Caki2 (cell line): ENCODE measurements at regions not wholly inside any gene's neighbourhood (a gene's known extent, or its start where the extent isn't known, plus 50 kb on each side); places are given as distances from the start of the nearest gene placed in this dataset.

Experiments used
- DNase-seq: peaks from one replicate; pipeline ENCODE4 v3.0.0-alpha.2; 2015; ENCODE audit warnings: low read depth
- in situ Hi-C: cut with HindIII; loops from 2 replicates; pipeline ENCODE4 v1.10.0; 2016; ENCODE audit warnings: low sequenced_read_pairs, low pct_unique_long_range_greater_than_20kb, mixed read lengths

- DNase-seq: no peak
- in situ Hi-C loops: no loop called here
These were observed 52.0 kb upstream of the GRAMD1B start for GRCh38 chr11:123378096-123378495.

- in situ Hi-C loops: no loop called here
- DNase-seq: no peak
These were observed 52.7 kb upstream of the GRAMD1B start for GRCh38 chr11:123377355-123377754.

DNA sequence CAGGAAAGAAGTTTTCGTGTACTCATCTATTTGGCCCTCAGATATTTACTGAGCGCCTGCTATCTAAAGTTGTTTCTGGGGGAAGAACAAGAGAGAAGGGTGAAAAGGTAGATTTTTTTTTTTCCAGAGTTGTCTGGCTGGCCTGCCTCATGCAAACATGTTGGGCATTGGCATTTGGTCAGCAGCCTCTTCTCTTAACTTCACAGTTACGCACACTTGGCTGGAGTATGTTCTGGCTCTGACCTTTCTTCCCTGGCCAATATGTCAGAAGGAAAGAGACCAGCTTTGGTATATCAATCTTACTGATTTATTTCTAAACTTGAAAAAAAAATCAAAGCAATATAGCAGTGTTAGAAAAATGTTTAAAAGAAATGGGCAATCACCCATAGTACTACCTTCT lies 54.2 kb upstream of the GRAMD1B start:
- no peak for DNase-seq
- in situ Hi-C loops: no loop called here

DNA sequence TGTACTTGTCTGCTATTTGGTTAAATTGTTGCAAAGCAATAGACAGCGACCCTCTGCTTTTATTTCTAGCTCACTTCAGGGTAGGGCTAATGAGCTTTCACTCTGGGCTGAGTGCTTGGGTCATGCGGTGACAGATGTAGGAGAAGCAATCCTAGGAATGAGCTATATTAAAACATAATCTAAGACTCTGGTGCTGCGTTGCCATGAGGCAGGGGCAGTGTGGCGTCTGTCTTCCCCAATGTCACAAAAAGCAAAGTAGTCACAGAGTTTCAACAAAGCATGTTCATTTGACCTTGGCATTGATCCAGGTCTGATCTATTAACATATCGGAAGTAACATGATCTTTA lies 55.5 kb upstream of the GRAMD1B start:
- in situ Hi-C loops: no loop called here
- DNase-seq: no peak

GRCh38 chr11:123373754-123374621 lies 56.1 kb upstream of the GRAMD1B start:
- no peak for DNase-seq
- in situ Hi-C loops: no loop called here

GRCh38 chr11:123371506-123372297 lies 58.4 kb upstream of the GRAMD1B start:
- DNase-seq: no peak
- in situ Hi-C loops: no loop called here

DNA sequence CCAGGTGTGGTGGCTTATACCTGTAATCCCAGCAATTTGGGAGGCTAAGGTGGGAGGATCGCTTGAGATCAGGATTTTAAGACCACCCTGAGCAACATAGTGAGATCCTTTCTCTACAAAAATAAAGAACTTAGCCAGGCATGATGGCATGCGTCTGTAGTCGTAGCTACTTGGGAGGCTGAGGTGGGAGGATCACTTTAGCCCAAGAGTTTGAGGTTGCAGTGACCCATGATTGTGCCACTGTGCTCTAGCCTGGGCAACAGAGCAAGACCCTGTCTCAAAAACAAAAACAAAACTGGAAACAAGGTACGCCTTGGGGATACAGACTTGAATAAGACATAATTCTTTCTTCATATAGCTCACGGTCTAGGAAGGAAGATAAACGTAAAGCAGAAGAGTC lies 63.1 kb upstream of the GRAMD1B start:
- no peak for DNase-seq
- in situ Hi-C loops: no loop called here

DNA sequence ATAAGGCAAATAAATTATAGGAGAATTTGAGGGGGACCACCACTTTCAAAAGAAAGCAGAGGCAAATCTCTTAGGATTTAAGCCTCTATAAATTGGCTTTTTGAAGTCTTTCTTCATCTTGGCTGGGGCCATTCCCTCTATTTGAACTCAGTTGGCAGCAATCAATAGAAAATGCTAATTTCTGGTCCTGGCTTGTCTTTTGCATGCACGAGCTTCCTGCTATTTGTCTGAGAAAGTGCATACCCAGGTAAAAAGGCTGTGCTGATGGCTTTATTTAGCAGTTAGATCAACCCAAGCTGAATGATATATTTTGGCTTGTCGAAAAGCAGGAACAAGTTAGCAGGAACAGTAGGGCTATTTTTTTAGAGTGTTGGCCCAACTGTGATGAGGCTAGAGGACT lies 64.1 kb upstream of the GRAMD1B start:
- DNase-seq: no peak
- in situ Hi-C loops: no loop called here

DNA sequence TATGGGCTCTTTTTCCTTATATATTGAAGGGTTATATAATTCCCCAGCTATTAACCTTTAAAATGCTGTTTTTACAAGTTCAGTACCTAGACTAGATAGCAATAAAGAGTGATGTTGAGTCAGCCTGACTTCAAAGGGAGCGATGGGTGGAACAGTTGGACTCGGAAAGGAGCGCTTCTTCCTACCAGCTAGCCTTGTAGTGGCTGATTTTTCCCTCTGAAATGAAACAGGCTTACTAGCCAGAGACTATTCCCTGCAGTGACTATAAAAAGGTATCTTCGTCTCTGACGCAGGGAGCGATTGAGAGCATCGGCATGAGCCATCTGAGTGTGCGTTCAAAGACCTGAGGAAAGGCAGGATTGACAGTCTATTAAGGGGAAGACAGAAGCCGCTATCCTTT lies 66.0 kb upstream of the GRAMD1B start:
- in situ Hi-C loops: no loop called here
- no peak for DNase-seq

DNA sequence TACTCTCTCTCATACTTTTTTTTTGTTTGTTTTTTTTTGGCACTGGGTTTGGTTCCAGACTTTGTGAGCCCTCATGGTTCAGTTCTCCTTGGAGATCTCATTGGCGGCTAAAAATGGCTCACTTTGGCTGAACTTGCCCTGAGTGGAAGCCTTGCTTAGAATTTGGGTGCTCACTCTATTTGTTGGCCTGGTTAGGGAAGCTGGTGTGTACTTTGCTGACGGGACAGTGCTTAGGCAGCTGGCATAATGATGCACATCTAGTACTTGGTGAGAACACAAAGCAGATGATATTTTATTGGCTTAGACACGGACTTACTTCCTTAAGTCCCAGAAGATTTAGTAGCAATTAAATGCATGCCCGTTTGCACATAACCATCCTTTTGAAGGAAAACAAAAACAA lies 66.5 kb upstream of the GRAMD1B start:
- no peak for DNase-seq
- in situ Hi-C loops: no loop called here

GRCh38 chr11:123362941-123363340 lies 67.1 kb upstream of the GRAMD1B start:
- in situ Hi-C loops: no loop called here
- no peak for DNase-seq

GRCh38 chr11:123362186-123362585 lies 67.9 kb upstream of the GRAMD1B start:
- in situ Hi-C loops: no loop called here
- no peak for DNase-seq

GRCh38 chr11:123361110-123361509 lies 69.0 kb upstream of the GRAMD1B start:
- in situ Hi-C loops: no loop called here

DNA sequence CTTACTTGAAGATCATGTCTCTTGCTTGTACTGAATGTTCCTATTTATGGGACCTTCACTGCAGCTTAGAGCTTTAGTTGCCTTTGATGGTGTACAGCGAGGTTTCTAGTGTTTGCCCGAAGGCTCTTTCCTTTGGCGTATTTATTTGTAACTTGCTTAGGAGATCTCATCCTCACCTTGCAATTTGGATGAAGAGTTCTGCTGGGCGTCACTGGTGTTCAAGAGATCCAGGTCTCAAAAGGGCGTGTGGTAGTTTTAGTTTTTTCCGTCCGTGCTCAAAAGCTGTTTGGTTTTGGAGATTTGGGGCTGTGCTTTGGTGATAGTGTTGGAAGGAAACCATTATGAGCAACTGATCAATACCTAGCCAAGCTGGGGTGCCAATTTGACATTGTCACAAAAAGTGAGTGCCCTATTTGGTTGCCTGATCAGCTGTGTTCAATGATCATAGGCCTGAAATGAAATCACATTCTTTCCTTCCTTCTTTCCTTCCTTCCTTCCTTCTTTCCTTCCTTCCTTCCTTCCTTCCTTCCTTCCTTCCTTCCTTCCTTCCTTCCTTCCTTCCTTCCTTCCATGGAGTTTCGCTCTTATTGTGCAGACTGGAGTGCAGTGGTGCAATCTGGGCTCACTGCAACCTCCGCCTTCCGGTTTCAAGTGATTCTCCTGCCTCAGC lies 69.7 kb upstream of the GRAMD1B start:
- no peak for DNase-seq
- in situ Hi-C loops: no loop called here

More at GRCh38 chr11:123361110-123361509, 69.0 kb upstream of the GRAMD1B start:
- no peak for DNase-seq

- in situ Hi-C loops: no loop called here
- DNase-seq: no peak
These were observed 71.9 kb upstream of the GRAMD1B start for GRCh38 chr11:123357990-123358827.

GRCh38 chr11:123357353-123357989 lies 72.6 kb upstream of the GRAMD1B start:
- in situ Hi-C loops: no loop called here
- DNase-seq: no peak

- in situ Hi-C loops: no loop called here
These were observed 73.5 kb upstream of the GRAMD1B start for GRCh38 chr11:123356539-123356938.

More at GRCh38 chr11:123356539-123356938, 73.5 kb upstream of the GRAMD1B start:
- DNase-seq: no peak
